Heart right ventricle (tissue), 16 donors: ENCODE measurements at regions not wholly inside any gene's neighbourhood (a gene's known extent, or its start where the extent isn't known, plus 50 kb on each side); places are given as distances from the start of the nearest gene placed in this dataset.

Source experiments
- ATAC-seq, 8 donors: fragments of 200-7000 bp; cut with Tn5 transposase; one replicate each; pipeline ENCODE4 v1.9.1; 2020; ENCODE audit warnings: mild to moderate bottlenecking in 8 of 8, moderate library complexity in 8 of 8, moderate number of reproducible peaks in 1 of 8
- DNase-seq, 2 donors: peaks; one replicate each; pipeline ENCODE4 v3.0.0-alpha.2; 2020
- H3K27ac ChIP-seq, 10 donors: fragments of 200-600 bp; sonication (generic) in 2 of 10; one replicate each; pipeline versions ENCODE4 v1.5.0 to v1.8.0; 2020 to 2022; ENCODE audit warnings: mild to moderate bottlenecking in 3 of 10
- H3K27me3 ChIP-seq, 7 donors: fragments of 200-600 bp; one replicate each; pipeline ENCODE4 v1.8.0; 2021 to 2022; ENCODE audit warnings: mild to moderate bottlenecking in 2 of 7
- H3K36me3 ChIP-seq, 9 donors: fragments of 200-600 bp; sonication (generic) in 1 of 9; one replicate each; pipeline versions ENCODE4 v1.5.0 to v1.8.0; 2020 to 2022; ENCODE audit warnings: mild to moderate bottlenecking in 2 of 9
- H3K4me1 ChIP-seq, 9 donors: fragments of 200-600 bp; sonication (generic) in 1 of 9; one replicate each; pipeline versions ENCODE4 v1.5.0 to v1.8.0; 2020 to 2022; ENCODE audit warnings: mild to moderate bottlenecking in 4 of 9
- H3K4me3 ChIP-seq, 10 donors: fragments of 200-600 bp; sonication (generic) in 2 of 10; one replicate each; pipeline versions ENCODE4 v1.5.0 to v1.8.0; 2020 to 2022; ENCODE audit warnings: mild to moderate bottlenecking in 7 of 10, moderate library complexity in 2 of 10
- H3K9me3 ChIP-seq, 11 donors: fragments of 200-600 bp in 10 of 11; sonication (generic) in 2 of 11; one replicate each; pipeline versions ENCODE4 v1.5.0 to v1.8.0; 2013 to 2022; ENCODE audit warnings: mild to moderate bottlenecking in 2 of 11, control low read depth in 1 of 11, moderate library complexity in 1 of 11
- WGBS, 2 donors: extraction: QIAGEN DNeasy Blood & Tissue Kit; methylation state at CpG; one replicate each; pipeline ENCODE4 v1.1.7; 2013; ENCODE audit warnings: inconsistent platforms in 1 of 2; 5-methylcytosine and 5-hydroxymethylcytosine counted together
- intact Hi-C, 10 donors: fragments of 100-400 bp; cut with DNase I; formaldehyde crosslinking; loops; one replicate each; pipeline versions ENCODE4 v1.11.1 to v1.14.2; 2022
- TF ChIP-seq, protein P1 (sequence below), 9 donors: fragments of 200-600 bp; sonication (generic) in 2 of 9; IDR thresholded peaks; one replicate each; pipeline versions ENCODE4 v1.5.0 to v1.8.0; 2021 to 2022; ENCODE audit warnings: antibody characterized with exemption in 9 of 9, mild to moderate bottlenecking in 5 of 9, moderate library complexity in 1 of 9
- donor health status: Arrhythmogenic right ventricular cardiomyopathy.
- donor health status: ischemic (EF 13 %, LVEDD 7.1; RV severe dilation, severe dysfunction).
- donor health status: healthy with polysubstance abuse.
- donor health status: DM: no; HTN: yes; CAD: no.
- donor health status: DM: no; HTN: no; CAD: no.
- donor health status: ischemic (EF 25% LVEDD 6.9; RV normal size, moderate dysfunction).
- donor health status: ischemic (EF 25% LVEDD 5.7; RV mildly dilated, moderate dysfunction).
- donor health status: healthy.
- donor health status: DM: yes; HTN: yes; CAD: no.
- donor health status: Ischemic cardiomyopathy.
- donor health status: ischemic (EF 35%, LVEDD 5.7; RV mildly dilated, moderate dysfunction).
- donor health status: nonischemic (EF 11% LVEDD 7.7; RV severe dilation, severe dysfunction).
- donor health status: DM: yes; HTN: yes; CAD: no.
- donor health status: PGD.
- donor health status: ischemic (EF 29% LVEDD 5.4; RV normal size, mild dysfunction).
- donor health status: nonischemic (EF 23%, LVEDD 6.1; RV moderate dilation, normal function).

- Histone ChIP-seq H3K9me3 (peaks cover 0 to 30% (median 9%) of the 10 kb centered on the region in 11 donors), H3K27me3 (peaks cover 0 to 11% (median 6%) of the 10 kb centered on the region in 7 donors), H3K36me3 (no peaks in the 10 kb centered on the region), H3K27ac (no peak overlapping the region), H3K4me3 (no peak overlapping the region), H3K4me1 (no peaks in the 10 kb centered on the region)
- intact Hi-C loops, result no loop called here
- TF ChIP-seq, protein P1, sequence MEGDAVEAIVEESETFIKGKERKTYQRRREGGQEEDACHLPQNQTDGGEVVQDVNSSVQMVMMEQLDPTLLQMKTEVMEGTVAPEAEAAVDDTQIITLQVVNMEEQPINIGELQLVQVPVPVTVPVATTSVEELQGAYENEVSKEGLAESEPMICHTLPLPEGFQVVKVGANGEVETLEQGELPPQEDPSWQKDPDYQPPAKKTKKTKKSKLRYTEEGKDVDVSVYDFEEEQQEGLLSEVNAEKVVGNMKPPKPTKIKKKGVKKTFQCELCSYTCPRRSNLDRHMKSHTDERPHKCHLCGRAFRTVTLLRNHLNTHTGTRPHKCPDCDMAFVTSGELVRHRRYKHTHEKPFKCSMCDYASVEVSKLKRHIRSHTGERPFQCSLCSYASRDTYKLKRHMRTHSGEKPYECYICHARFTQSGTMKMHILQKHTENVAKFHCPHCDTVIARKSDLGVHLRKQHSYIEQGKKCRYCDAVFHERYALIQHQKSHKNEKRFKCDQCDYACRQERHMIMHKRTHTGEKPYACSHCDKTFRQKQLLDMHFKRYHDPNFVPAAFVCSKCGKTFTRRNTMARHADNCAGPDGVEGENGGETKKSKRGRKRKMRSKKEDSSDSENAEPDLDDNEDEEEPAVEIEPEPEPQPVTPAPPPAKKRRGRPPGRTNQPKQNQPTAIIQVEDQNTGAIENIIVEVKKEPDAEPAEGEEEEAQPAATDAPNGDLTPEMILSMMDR (IDR thresholded peaks at IDR 0.05), result no peak
- 86 to 88% methylated on average over 11 of the region's 11 CpGs for WGBS, 2 donors
- DNase-seq (no peak), ATAC-seq (no peak)
Measured at GRCh38 chr22:48835364-48835763, 992.3 kb downstream of the BRD1 start.

DNA sequence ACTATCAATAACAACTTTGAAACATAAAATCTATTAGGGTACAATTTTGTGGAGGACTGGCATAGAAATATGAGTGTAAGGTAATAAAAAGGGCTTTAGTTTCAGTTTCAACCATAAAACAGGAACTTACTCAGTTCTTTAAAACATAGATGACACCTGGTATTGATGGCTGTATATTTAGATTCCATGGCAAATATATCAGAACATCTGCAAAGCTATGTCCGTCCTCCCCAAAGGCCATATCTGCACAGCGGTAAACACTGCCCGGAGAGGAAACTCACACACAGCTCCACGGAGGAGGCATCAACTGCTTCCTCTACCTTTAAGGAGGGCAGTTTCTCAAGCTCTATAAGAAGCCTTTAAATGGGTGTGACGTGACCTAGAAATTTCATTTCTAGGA lies 993.3 kb downstream of the BRD1 start:
- ATAC-seq, result no peak
- H3K27me3 ChIP-seq, result peaks cover 0 to 11% (median 6%) of the 10 kb centered on the region in 7 donors
- no peaks in the 10 kb centered on the region for H3K36me3 ChIP-seq
- H3K4me1 ChIP-seq, result no peaks in the 10 kb centered on the region
- TF ChIP-seq, protein P1 (IDR thresholded peaks at IDR 0.05), result no peak
- H3K4me3 ChIP-seq, result no peak overlapping the region
- H3K9me3 ChIP-seq, result peaks cover 0 to 33% (median 9%) of the 10 kb centered on the region in 11 donors
- no peak overlapping the region for H3K27ac ChIP-seq
- WGBS, 2 donors, result 66 to 76% methylated on average over 5 of the region's 5 CpGs
- intact Hi-C loops, result no loop called here
- DNase-seq, result no peak

DNA sequence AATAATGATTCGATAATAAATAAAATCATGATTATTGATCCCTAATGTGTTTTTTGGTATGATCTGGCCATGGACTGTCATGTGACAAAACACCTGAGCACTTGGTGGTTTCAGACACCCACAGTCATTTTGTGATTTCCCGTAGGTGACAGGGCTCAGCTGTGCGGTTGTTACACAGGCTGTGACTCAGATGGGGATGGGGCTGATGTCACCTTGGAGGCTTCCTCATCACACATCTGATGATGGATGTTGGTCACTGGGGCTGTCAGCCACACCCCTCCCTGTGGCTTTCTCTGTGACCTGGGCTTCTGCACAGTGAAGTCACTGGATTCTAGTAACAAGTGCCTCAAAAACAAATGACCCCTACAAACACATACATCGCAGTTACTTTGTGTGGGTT lies 995.1 kb downstream of the BRD1 start:
- Histone ChIP-seq H3K36me3 (no peaks in the 10 kb centered on the region), H3K4me3 (no peak overlapping the region), H3K9me3 (peaks cover 0 to 31% (median 9%) of the 10 kb centered on the region in 11 donors), H3K27ac (no peak overlapping the region), H3K4me1 (no peaks in the 10 kb centered on the region), H3K27me3 (peaks cover 0 to 18% (median 11%) of the 10 kb centered on the region in 7 donors)
- 91 to 95% methylated on average over 4 of the region's 4 CpGs for WGBS, 2 donors
- TF ChIP-seq, protein P1 (IDR thresholded peaks at IDR 0.05), result no peak
- DNase-seq (no peak), ATAC-seq (no peak)
- intact Hi-C loops, result no loop called here

DNA sequence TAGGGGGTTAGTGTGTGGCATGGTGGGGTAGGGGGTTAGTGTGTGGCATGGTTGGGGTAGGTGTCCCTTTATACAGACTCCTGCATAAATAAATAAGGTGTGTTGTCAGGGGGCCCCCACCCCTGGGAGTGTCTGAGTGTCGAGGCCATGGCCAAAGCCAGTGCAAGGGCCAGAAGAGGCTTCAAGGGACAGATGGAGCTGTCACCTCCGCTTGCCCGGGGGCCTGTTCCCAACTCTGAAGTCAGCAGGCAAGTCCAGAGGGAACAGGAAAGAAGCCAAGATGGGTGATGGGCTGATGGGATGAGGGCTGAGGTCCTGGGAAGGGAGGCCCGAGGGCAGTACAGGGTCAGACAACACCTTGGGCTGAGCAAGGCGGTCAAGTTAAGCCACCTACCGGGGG lies 997.8 kb downstream of the BRD1 start:
- ATAC-seq, result no peak
- TF ChIP-seq, protein P1 (IDR thresholded peaks at IDR 0.05), result no peak
- peaks cover 0 to 31% (median 9%) of the 10 kb centered on the region in 11 donors for H3K9me3 ChIP-seq
- no peak overlapping the region for H3K27ac ChIP-seq
- intact Hi-C loops, result no loop called here
- H3K4me1 ChIP-seq, result no peaks in the 10 kb centered on the region
- H3K4me3 ChIP-seq, result no peak overlapping the region
- H3K27me3 ChIP-seq, result peaks cover 0 to 35% (median 22%) of the 10 kb centered on the region in 7 donors
- WGBS, 2 donors, result 84% methylated on average over 6 of the region's 6 CpGs
- no peak for DNase-seq
- H3K36me3 ChIP-seq, result no peaks in the 10 kb centered on the region
